ENCODE measurements at regions not wholly inside any gene's neighbourhood (a gene's known extent, or its start where the extent isn't known, plus 50 kb on each side); places are given as distances from the start of the nearest gene placed in this dataset.

DNA sequence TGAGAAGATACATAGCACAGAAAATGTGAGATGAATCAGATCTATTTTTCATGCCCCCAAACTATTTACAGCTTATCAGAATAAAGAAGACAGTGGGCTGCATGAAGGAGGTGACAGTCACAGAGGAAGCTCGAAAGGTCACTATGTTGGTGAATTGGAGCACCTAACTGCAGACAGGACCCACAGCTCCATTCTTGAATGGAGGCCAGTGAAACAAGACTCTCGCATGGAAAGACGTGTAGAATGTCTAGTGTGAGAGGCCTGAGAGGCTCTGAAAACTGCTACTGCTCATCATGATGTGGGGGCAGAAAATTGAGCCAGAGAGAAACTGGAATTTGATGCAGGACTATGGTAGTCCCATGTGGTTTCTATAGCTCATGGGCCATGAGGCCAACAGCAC lies 60.3 kb upstream of the CCDC190 start:
- no peak for DNase-seq (ENCODE audit: low read depth, low spot score)

- DNase-seq (ENCODE audit: low read depth, low spot score): no peak
These were observed 58.1 kb upstream of the CCDC190 start for GRCh38 chr1:162919034-162919433.

DNA sequence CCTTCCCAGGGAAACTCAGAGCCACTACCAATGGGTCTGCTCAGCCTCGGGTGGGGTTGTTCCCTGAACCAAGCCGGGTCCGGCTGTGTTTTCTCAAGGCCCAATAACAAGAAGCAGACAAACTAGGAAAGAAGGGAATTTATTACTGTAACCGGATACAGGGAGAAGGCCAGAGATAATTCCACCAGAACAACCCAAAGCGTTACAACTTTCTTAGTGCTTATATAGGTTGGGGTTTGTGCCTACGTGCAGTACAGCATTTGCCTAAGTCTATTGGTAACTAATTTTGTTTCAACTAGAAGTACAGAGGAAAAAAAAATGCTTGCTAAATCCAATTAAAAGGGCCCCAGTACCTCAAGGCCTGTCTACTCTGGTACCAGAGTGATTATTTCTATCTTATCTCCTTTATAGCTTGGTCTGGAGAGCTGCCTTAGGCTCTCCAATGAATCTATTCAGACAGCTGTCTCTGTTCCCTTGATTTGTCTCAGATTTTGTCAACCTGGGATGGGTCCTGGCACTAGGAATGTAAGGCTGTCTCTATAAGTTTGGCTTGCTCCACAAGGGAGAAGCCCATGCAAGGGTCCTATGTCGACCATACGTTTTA lies 57.3 kb upstream of the CCDC190 start:
- peak; percentile 52 for DNase-seq (ENCODE audit: low read depth, low spot score)

DNA sequence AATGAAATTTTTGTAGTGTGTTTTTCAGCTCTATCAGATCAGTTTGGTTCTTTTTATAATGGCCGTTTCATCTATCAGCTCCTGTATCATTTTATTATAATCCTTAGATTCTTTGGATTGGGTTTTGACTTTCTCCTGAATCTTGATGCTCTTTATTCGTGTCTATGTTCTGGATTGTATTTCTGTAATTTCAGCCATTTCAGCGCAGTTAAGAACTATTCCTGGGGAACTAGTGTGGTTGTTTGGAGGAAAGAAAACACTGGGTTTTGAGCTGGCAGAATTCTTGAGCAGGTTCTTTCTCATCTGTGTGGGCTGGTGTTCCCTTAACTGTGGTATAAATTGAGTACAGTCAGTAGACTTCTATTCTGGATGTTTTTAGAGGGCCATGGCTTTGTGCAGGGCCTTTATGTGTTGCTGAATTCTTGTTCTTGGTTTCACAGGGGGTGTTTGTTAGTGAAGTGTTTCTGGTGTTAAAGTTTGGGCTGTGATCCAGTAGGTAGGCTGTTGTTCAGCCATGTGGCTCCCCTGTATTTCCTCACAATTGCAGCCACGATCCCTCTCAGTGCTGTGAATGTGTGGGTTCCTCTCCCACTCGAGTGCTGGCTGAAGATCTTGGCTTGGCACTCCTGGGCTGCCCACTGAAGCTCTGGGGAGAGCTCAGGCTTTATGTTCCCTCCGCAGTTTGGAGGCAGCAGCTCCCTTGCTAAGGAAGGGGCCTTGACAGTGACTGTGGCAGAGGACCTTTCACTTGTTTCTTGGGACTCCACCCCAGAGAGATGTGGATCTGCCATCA lies 56.0 kb upstream of the CCDC190 start:
- no peak for DNase-seq (ENCODE audit: low read depth, low spot score)

GRCh38 chr1:162916407-162916806 lies 55.4 kb upstream of the CCDC190 start:
- DNase-seq (ENCODE audit: low read depth, low spot score): no peak

DNA sequence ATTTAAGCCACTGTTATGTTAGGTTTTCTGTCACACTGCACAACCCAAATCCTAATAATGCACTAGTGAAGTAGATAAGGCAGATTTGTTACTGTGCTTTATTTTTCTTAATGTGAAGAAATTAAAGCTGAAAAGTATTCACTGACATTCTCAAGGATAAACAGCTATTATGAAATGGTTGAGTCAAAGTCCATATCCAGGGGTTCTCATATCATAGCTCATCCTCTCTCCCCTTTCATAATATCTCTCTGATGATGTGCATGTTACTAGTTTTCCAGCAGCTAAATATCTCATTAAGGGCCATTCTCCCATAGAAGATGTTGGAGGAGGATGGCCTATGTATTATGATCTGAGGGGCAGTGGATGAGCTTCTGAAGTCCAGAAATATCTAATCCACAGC lies 53.6 kb upstream of the CCDC190 start:
- no peak for DNase-seq (ENCODE audit: low read depth, low spot score)

DNA sequence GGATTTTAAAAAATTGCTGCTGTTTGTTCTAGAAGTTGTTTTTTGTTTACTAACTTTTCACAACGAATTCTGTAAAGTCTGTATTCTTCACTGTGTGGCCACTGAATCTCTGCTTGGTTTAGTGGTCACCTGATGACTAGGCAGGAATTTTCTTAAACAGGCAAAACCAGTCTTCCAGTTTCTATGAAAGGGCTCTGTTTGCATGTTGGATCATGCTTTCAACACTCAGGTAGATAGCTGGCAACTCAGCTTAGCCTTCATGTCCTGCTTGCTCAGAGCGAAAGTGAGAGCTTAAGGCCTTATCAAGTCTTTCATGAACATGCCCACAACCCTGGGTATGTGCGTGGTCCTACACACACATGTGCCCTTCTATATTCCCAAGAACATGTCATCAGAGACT lies 52.4 kb upstream of the CCDC190 start:
- DNase-seq (ENCODE audit: low read depth, low spot score): no peak

GRCh38 chr1:162912061-162912667 lies 51.2 kb upstream of the CCDC190 start:
- DNase-seq (ENCODE audit: low read depth, low spot score): no peak
